ENCODE measurements at regions not wholly inside any gene's neighbourhood (a gene's known extent, or its start where the extent isn't known, plus 50 kb on each side); places are given as distances from the start of the nearest gene placed in this dataset.

GRCh38 chr12:119245904-119246494, 67.3 kb downstream of the HSPB8 start:
- no peak for TF ChIP-seq CTCF (IDR thresholded peaks at IDR 0.05; ENCODE audit: unreplicated experiment in 3 of 3)
- Mint-ChIP-seq H3K27me3 (ENCODE audit: low read depth) (peaks cover 4% of the 10 kb centered on the region), H3K27ac (no peak overlapping the region), H3K4me1 (no peaks in the 10 kb centered on the region), H3K9me3 (no peaks in the 10 kb centered on the region), H3K36me3 (ENCODE audit: low read depth) (no peaks in the 10 kb centered on the region), H3K4me3 (no peak overlapping the region)

GRCh38 chr12:119247007-119247719, 68.4 kb downstream of the HSPB8 start:
- H3K4me3 Mint-ChIP-seq: no peak overlapping the region
- no peaks in the 10 kb centered on the region for H3K9me3 Mint-ChIP-seq
- no peak for TF ChIP-seq CTCF (IDR thresholded peaks at IDR 0.05; ENCODE audit: unreplicated experiment in 3 of 3)
- no peaks in the 10 kb centered on the region for H3K4me1 Mint-ChIP-seq
- H3K27ac Mint-ChIP-seq: no peak overlapping the region
- no peaks in the 10 kb centered on the region for H3K36me3 Mint-ChIP-seq (ENCODE audit: low read depth)
- no peaks in the 10 kb centered on the region for H3K27me3 Mint-ChIP-seq (ENCODE audit: low read depth)

GRCh38 chr12:119247720-119248043, 69.0 kb downstream of the HSPB8 start:
- H3K27me3 Mint-ChIP-seq (ENCODE audit: low read depth): no peaks in the 10 kb centered on the region
- H3K4me1 Mint-ChIP-seq: no peaks in the 10 kb centered on the region
- no peaks in the 10 kb centered on the region for H3K9me3 Mint-ChIP-seq
- TF ChIP-seq CTCF (IDR thresholded peaks at IDR 0.05; ENCODE audit: unreplicated experiment in 3 of 3): no peak
- H3K27ac Mint-ChIP-seq: no peak overlapping the region
- H3K36me3 Mint-ChIP-seq (ENCODE audit: low read depth): no peaks in the 10 kb centered on the region
- no peak overlapping the region for H3K4me3 Mint-ChIP-seq

GRCh38 chr12:119249383-119250155, 70.8 kb downstream of the HSPB8 start:
- Mint-ChIP-seq H3K9me3 (no peaks in the 10 kb centered on the region), H3K27me3 (ENCODE audit: low read depth) (peaks cover 8% of the 10 kb centered on the region), H3K36me3 (ENCODE audit: low read depth) (no peaks in the 10 kb centered on the region), H3K4me3 (no peak overlapping the region), H3K4me1 (no peaks in the 10 kb centered on the region), H3K27ac (no peak overlapping the region)
- no peak for TF ChIP-seq CTCF (IDR thresholded peaks at IDR 0.05; ENCODE audit: unreplicated experiment in 3 of 3)

GRCh38 chr12:119255314-119255713, 76.6 kb downstream of the HSPB8 start:
- no peak overlapping the region for H3K4me3 Mint-ChIP-seq
- H3K27me3 Mint-ChIP-seq (ENCODE audit: low read depth): peaks cover 8% of the 10 kb centered on the region
- peaks cover 3% of the 10 kb centered on the region for H3K9me3 Mint-ChIP-seq
- H3K4me1 Mint-ChIP-seq: no peaks in the 10 kb centered on the region
- no peaks in the 10 kb centered on the region for H3K36me3 Mint-ChIP-seq (ENCODE audit: low read depth)
- TF ChIP-seq CTCF (IDR thresholded peaks at IDR 0.05; ENCODE audit: unreplicated experiment in 3 of 3): no peak
- no peak overlapping the region for H3K27ac Mint-ChIP-seq
